D721Med (cell line): ENCODE measurements at regions not wholly inside any gene's neighbourhood (a gene's known extent, or its start where the extent isn't known, plus 50 kb on each side); places are given as distances from the start of the nearest gene placed in this dataset.

Experiments
- DNase-seq: peaks from one replicate; pipeline ENCODE4 v3.0.0; 2011; ENCODE audit warnings: low spot score; ENCODE audit not compliant: insufficient read length
- FAIRE-seq: peaks from 2 replicates; lab custom pipeline; 2011; peaks lifted over from hg19 to GRCh38; lab: Jason Lieb, UNC
- CTCF ChIP-seq: IDR thresholded peaks from 2 replicates; pipeline ENCODE4 v1.5.1; 2012; ENCODE audit warnings: mild to moderate bottlenecking, control low read depth; ENCODE audit not compliant: insufficient read depth; ENCODE audit errors: missing control alignments

GRCh38 chr11:134527382-134528243, 115.6 kb upstream of the B3GAT1 start:
- TF ChIP-seq CTCF, result no peak
- no peak for FAIRE-seq
- DNase-seq, result no peak

GRCh38 chr11:134524896-134525845, 113.1 kb upstream of the B3GAT1 start:
- no peak for TF ChIP-seq CTCF
- no peak for DNase-seq
- no peak for FAIRE-seq

- no peak for TF ChIP-seq CTCF
- FAIRE-seq (no peak), DNase-seq (no peak)
Measured at GRCh38 chr11:134524201-134524600, 112.2 kb upstream of the B3GAT1 start.

- FAIRE-seq, result no peak
Measured at GRCh38 chr11:134522782-134523570, 110.9 kb upstream of the B3GAT1 start.

GRCh38 chr11:134521452-134522289, 109.6 kb upstream of the B3GAT1 start:
- no peak for DNase-seq
- no peak for FAIRE-seq
- no peak for TF ChIP-seq CTCF

More at GRCh38 chr11:134522782-134523570, 110.9 kb upstream of the B3GAT1 start:
- TF ChIP-seq CTCF, result no peak
- no peak for DNase-seq

GRCh38 chr11:134521001-134521400, 109.0 kb upstream of the B3GAT1 start:
- DNase-seq, result no peak
- no peak for FAIRE-seq

More at GRCh38 chr11:134521001-134521400, 109.0 kb upstream of the B3GAT1 start:
- TF ChIP-seq CTCF, result no peak
